SJSA1 (cell line): ENCODE measurements at regions not wholly inside any gene's neighbourhood (a gene's known extent, or its start where the extent isn't known, plus 50 kb on each side); places are given as distances from the start of the nearest gene placed in this dataset.
"Not testable (repeated sequence)": the region's sequence is repeated elsewhere in the genome, so short reads cannot be mapped to it uniquely, and the experiment has no call there.

ENCODE experiments used
- DNase-seq, 2 experiments: peaks; one replicate each; pipeline ENCODE4 v3.0.0-alpha.2; 2015 to 2020; ENCODE audit warnings: low spot score in 2 of 2, low read depth in 1 of 2
- H3K27ac ChIP-seq: fragments of 250-450 bp; sonication (Bioruptor Pico); 2 replicates; pipeline ENCODE4 v1.5.1; 2020; ENCODE audit warnings: mild to moderate bottlenecking, moderate library complexity
- H3K27me3 ChIP-seq: fragments of 250-450 bp; sonication (Bioruptor Pico); replicated peaks from 2 replicates; pipeline ENCODE4 v1.5.1; 2020; ENCODE audit warnings: mild to moderate bottlenecking, moderate library complexity
- H3K36me3 ChIP-seq: fragments of 250-450 bp; sonication (Bioruptor Pico); 2 replicates; pipeline ENCODE4 v1.5.1; 2020; ENCODE audit warnings: mild to moderate bottlenecking
- H3K4me1 ChIP-seq: fragments of 250-450 bp; sonication (Bioruptor Pico); replicated peaks from 2 replicates; pipeline ENCODE4 v1.6.1; 2021; ENCODE audit warnings: mild to moderate bottlenecking
- H3K4me3 ChIP-seq: fragments of 250-450 bp; sonication (Bioruptor Pico); 2 replicates; pipeline ENCODE4 v1.5.1; 2020; ENCODE audit warnings: mild to moderate bottlenecking
- H3K9me3 ChIP-seq: fragments of 250-450 bp; sonication (Bioruptor Pico); replicated peaks from 2 replicates; pipeline ENCODE4 v1.5.1; 2020; ENCODE audit warnings: mild to moderate bottlenecking

GRCh38 chr21:35438643-35439404 is 389.7 kb upstream of the RUNX1 start:
- no peak overlapping the region for H3K4me3 ChIP-seq
- H3K9me3 ChIP-seq, result peaks cover 4% of the 10 kb centered on the region; the same call in 1 of the 2 replicates
- DNase-seq, result no peak
- H3K36me3 ChIP-seq, result no peaks in the 10 kb centered on the region
- H3K27ac ChIP-seq, result no peak overlapping the region
- H3K4me1 ChIP-seq, result no peaks in the 10 kb centered on the region
- no peaks in the 10 kb centered on the region for H3K27me3 ChIP-seq

DNA sequence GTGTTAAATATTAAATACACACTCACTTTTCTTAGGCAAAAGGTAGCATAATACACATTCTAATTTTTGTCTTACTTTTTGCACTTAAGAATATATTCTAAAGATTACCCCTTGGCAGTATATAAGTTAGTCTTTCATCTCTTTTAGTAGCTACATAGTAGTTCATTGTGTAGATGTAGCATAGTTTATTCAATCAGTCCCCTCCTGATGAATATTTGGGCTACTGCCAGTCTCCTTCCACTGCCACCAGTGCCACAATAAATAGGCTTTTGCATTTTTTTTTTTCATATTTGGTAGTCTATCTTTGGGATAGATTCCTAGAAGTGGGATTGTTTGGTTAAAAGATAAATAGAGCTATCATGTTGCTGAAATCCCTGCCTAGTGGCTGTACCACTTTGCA is 388.8 kb upstream of the RUNX1 start:
- DNase-seq, result no peak
- Histone ChIP-seq H3K9me3 (peaks cover 4% of the 10 kb centered on the region; the same call in 1 of the 2 replicates), H3K4me1 (no peaks in the 10 kb centered on the region), H3K4me3 (no peak overlapping the region), H3K27me3 (no peaks in the 10 kb centered on the region), H3K27ac (no peak overlapping the region), H3K36me3 (no peaks in the 10 kb centered on the region)

DNA sequence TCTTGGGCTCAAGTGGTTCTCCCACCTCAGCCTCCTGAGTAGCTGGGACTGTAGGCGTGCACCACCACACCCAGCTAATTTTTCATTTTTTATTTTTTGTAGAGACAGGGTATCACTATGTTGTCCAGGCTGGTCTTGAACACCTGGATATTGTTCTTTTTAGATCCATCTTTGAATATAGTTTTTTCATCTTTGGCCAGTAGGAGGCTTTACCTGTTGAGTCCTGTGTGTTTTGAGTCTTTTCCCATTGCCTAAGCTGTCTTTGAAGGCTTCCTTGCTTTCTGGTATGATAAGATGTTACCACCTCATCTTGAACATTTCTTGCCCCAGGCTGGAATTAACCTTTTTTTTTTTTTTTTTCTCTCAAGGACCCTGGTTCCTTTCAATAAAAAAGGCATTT is 387.8 kb upstream of the RUNX1 start:
- no peak overlapping the region for H3K4me3 ChIP-seq
- H3K36me3 ChIP-seq, result no peaks in the 10 kb centered on the region
- H3K27me3 ChIP-seq, result no peaks in the 10 kb centered on the region
- peaks cover 11% of the 10 kb centered on the region; the same call in 1 of the 2 replicates for H3K9me3 ChIP-seq
- no peak overlapping the region for H3K27ac ChIP-seq
- DNase-seq, result no peak
- no peaks in the 10 kb centered on the region for H3K4me1 ChIP-seq

GRCh38 chr21:35432601-35433000 is 383.5 kb upstream of the RUNX1 start:
- H3K27ac ChIP-seq, H3K4me1 ChIP-seq, H3K36me3 ChIP-seq, H3K4me3 ChIP-seq, DNase-seq, H3K27me3 ChIP-seq: not testable (repeated sequence)
- H3K9me3 ChIP-seq, result peaks cover 11% of the 10 kb centered on the region; the same call in 1 of the 2 replicates

DNA sequence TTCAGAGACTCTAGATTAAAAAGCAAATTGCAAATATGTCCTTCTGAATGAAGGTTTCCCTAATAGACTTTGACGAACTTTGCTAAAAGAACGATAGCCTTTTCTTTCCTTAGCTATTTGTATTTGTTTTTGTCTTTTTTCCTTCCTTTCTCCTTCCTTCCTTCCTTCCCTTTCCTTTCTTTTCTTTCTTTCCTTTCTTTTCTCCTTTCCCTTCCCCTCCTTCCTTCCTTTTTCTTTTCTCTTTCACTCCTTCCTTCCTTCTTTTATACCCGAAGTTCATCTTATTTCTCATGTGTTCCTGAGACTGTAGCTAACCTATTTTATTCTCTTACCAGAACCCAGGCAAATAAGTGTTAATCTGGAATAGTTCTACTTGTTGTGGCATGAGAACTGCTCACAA is 381.2 kb upstream of the RUNX1 start:
- Histone ChIP-seq H3K27me3 (no peaks in the 10 kb centered on the region), H3K4me1 (peaks cover 7% of the 10 kb centered on the region; the same call in 1 of the 2 replicates), H3K9me3 (peaks cover 11% of the 10 kb centered on the region; the same call in 1 of the 2 replicates), H3K27ac (no peak overlapping the region), H3K36me3 (no peaks in the 10 kb centered on the region), H3K4me3 (no peak overlapping the region)
- DNase-seq, result no peak

DNA sequence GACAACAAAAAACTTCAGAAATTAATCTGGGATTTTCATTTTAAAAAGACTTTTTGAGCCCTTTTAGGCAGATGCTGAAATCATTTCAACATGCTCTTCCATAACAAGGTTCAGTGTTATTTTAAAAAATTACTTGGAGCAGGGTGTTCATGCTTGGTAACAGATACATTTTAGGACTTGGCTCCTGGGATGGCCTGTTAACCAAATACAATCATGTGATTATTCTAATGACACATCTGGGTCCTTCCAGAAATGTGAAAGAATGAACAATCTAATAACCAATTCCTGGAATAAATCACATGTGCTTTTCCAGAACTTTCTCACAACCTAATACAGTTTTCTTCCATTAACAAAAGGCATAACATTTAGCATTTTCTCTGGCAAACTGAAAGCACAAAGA is 379.8 kb upstream of the RUNX1 start:
- Histone ChIP-seq H3K27me3 (no peaks in the 10 kb centered on the region), H3K27ac (no peak overlapping the region), H3K4me1 (peaks cover 7% of the 10 kb centered on the region; the same call in 1 of the 2 replicates), H3K9me3 (peaks cover 7% of the 10 kb centered on the region; the same call in 1 of the 2 replicates), H3K4me3 (no peak overlapping the region), H3K36me3 (no peaks in the 10 kb centered on the region)
- DNase-seq, result no peak

DNA sequence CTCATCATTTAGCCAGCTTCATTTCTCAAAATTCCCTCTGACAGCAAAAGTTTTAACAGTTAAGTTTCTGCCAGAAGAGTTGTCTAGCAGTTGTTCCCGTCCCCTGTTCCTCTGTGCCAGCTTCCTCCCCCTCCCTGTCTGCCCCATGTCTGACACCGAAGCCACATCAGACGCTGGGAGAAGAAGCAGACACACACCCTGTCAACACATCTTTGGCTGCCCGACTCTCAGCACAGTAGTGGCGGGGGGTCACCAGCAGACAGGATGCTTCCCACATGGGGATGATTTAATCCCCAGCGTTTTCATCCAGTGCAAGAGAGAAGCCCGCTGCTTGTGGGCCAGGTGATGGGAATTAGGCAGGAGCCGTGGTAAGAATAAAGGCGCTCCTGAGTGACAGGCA is 379.4 kb upstream of the RUNX1 start:
- no peak overlapping the region for H3K4me3 ChIP-seq
- DNase-seq, result no peak
- no peaks in the 10 kb centered on the region for H3K27me3 ChIP-seq
- H3K4me1 ChIP-seq, result peaks cover 7% of the 10 kb centered on the region; the same call in 1 of the 2 replicates
- H3K36me3 ChIP-seq, result no peaks in the 10 kb centered on the region
- peaks cover 7% of the 10 kb centered on the region; the same call in 1 of the 2 replicates for H3K9me3 ChIP-seq
- no peak overlapping the region for H3K27ac ChIP-seq

- no peak for DNase-seq
- peaks cover 7% of the 10 kb centered on the region; the same call in 1 of the 2 replicates for H3K4me1 ChIP-seq
- no peaks in the 10 kb centered on the region for H3K36me3 ChIP-seq
- peaks cover 7% of the 10 kb centered on the region; the same call in 1 of the 2 replicates for H3K9me3 ChIP-seq
- H3K4me3 ChIP-seq, result no peak overlapping the region
- no peak overlapping the region for H3K27ac ChIP-seq
- no peaks in the 10 kb centered on the region for H3K27me3 ChIP-seq
These were observed 378.9 kb upstream of the RUNX1 start for GRCh38 chr21:35428001-35428320.

DNA sequence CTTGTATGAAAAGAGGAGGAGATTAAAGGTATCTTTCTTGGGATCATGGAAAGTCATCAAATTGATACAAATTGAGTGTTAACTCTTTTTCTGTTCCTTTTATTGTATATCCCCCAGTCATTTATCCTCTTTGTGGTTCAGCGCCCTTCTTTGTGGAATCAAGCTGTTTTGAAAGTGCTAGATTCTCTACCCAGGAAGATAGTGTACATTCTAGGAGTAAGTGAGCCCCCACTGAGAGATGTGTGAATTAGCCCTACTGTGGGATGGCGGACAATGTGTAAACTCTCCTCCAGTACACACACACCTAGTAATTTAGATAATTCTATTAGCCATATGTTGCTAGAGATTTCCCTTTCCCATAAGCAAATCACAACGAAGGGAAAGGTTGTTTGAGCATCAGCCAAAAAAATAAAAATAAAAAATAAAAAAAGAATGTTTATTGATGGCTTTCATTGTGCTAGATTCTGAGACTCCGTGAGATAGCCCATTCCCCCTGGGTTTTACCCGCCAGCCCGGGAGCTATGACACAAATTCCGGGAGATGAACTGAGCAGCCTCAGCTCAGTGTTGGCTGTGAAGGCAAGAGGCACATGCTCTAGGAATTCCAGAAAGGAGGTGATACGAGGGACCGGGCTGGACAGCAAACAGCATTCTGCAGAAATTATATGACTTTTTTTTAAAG is 378.4 kb upstream of the RUNX1 start:
- no peaks in the 10 kb centered on the region for H3K36me3 ChIP-seq
- peaks cover 7% of the 10 kb centered on the region; the same call in 1 of the 2 replicates for H3K4me1 ChIP-seq
- H3K4me3 ChIP-seq, result no peak overlapping the region
- DNase-seq, result no peak
- H3K27me3 ChIP-seq, result no peaks in the 10 kb centered on the region
- H3K9me3 ChIP-seq, result peaks cover 4% of the 10 kb centered on the region; the same call in 1 of the 2 replicates
- H3K27ac ChIP-seq, result no peak overlapping the region

DNA sequence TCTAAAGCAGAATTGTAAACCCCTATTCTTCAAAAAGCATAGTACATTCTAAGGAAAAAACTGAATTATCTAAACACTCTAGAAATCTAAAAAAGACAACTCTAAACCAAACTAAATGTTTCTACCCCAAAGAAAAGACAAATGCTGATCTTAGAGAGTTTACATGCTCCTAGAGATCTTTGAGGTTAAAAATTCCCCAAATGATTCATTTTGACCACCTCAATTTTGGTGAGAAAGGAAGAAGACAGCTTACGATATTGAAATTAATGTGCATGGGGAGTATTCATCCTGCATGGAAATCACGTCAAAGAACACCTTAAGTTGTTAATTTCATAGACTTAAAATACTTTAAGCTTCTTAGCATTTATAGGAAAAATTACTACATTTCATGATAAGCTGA is 377.8 kb upstream of the RUNX1 start:
- no peaks in the 10 kb centered on the region; the same call in 1 of the 2 replicates for H3K9me3 ChIP-seq
- H3K27ac ChIP-seq, result no peak overlapping the region
- H3K4me1 ChIP-seq, result peaks cover 7% of the 10 kb centered on the region; the same call in 1 of the 2 replicates
- H3K27me3 ChIP-seq, result no peaks in the 10 kb centered on the region
- H3K36me3 ChIP-seq, result no peaks in the 10 kb centered on the region
- H3K4me3 ChIP-seq, result no peak overlapping the region
- DNase-seq, result no peak

DNA sequence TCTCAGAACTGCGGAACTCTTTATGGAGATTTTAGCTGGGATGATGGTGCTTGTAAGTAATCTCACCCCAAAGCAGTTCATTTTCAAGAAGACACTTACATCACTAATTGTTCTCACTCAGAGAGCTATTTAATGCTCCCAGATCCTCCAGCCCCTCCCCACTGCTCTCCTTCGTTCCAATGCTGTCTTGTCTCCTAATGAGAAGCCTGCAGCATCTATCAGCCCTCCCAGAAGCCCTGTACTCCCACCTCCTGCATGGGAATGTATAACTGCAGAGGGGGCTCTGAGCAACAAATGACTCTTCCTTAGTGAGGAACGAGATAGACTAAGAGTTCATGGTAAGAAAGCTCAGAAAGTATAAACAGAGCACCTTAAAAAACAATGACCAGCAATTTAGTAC is 377.4 kb upstream of the RUNX1 start:
- no peak overlapping the region for H3K4me3 ChIP-seq

DNA sequence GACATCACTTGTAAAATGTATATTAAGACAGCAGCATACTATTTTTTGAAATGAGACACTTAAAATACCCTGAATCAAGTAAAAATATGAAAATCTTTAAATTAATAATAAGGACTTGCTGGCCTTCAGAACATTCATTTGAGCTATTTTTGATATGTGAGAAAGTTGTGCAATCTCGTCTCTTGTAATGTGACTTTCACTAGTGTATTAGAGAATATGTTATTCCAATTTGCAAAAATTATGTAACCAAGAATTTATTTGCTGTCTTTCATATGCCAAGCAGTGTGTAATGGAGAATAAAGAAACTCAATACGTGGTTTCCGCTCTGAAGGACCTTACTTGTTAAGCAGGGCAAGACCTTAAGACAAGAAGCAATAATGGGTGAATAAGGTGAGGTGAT is 375.0 kb upstream of the RUNX1 start:
- H3K27ac ChIP-seq, result no peak overlapping the region
- no peak overlapping the region for H3K4me3 ChIP-seq
- H3K9me3 ChIP-seq, result no peaks in the 10 kb centered on the region
- peaks cover 7% of the 10 kb centered on the region; the same call in 1 of the 2 replicates for H3K4me1 ChIP-seq
- H3K36me3 ChIP-seq, result no peaks in the 10 kb centered on the region
- no peaks in the 10 kb centered on the region for H3K27me3 ChIP-seq
- no peak for DNase-seq

More for the DNA sequence above, 377.4 kb upstream of the RUNX1 start:
- H3K27me3 ChIP-seq, result no peaks in the 10 kb centered on the region
- no peaks in the 10 kb centered on the region for H3K36me3 ChIP-seq
- H3K9me3 ChIP-seq, result no peaks in the 10 kb centered on the region; the same call in 1 of the 2 replicates
- peaks cover 7% of the 10 kb centered on the region; the same call in 1 of the 2 replicates for H3K4me1 ChIP-seq
- H3K27ac ChIP-seq, result no peak overlapping the region
- no peak for DNase-seq

DNA sequence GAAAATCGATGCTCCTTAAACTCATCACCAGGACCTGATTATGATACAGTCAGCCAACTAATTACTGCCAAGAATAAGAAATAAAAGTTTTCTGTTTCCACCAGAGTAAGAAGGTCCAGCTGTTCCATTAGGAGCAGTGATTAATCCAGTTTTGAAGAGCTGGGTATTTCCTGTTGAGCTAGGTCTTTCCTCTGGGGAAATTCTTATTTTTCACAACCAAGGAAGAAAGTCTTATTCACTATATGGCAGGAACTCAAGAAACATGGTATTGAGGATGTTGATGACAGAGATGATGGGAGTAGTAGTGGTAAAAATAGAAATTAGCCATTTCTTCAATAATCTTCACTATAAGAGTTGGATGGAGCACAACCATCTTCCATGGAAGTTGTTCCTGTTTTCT is 374.6 kb upstream of the RUNX1 start:
- Histone ChIP-seq H3K4me1 (peaks cover 7% of the 10 kb centered on the region; the same call in 1 of the 2 replicates), H3K27ac (no peak overlapping the region), H3K27me3 (no peaks in the 10 kb centered on the region), H3K4me3 (no peak overlapping the region), H3K9me3 (no peaks in the 10 kb centered on the region), H3K36me3 (no peaks in the 10 kb centered on the region)
- DNase-seq, result no peak

- Histone ChIP-seq H3K36me3 (no peaks in the 10 kb centered on the region), H3K27ac (no peak overlapping the region), H3K4me1 (no peaks in the 10 kb centered on the region), H3K4me3 (no peak overlapping the region), H3K27me3 (no peaks in the 10 kb centered on the region), H3K9me3 (no peaks in the 10 kb centered on the region)
- DNase-seq, result no peak
These were observed 372.9 kb upstream of the RUNX1 start for GRCh38 chr21:35422011-35422410.
